HG02610 (cell line): ENCODE measurements at regions not wholly inside any gene's neighbourhood (a gene's known extent, or its start where the extent isn't known, plus 50 kb on each side); places are given as distances from the start of the nearest gene placed in this dataset.

Experiments
- ATAC-seq: cut with Tn5 transposase; IDR thresholded peaks from one replicate; pipeline ENCODE4 v1.9.1; 2021; ENCODE audit warnings: mild to moderate bottlenecking, moderate library complexity; ENCODE audit not compliant: unreplicated experiment

DNA sequence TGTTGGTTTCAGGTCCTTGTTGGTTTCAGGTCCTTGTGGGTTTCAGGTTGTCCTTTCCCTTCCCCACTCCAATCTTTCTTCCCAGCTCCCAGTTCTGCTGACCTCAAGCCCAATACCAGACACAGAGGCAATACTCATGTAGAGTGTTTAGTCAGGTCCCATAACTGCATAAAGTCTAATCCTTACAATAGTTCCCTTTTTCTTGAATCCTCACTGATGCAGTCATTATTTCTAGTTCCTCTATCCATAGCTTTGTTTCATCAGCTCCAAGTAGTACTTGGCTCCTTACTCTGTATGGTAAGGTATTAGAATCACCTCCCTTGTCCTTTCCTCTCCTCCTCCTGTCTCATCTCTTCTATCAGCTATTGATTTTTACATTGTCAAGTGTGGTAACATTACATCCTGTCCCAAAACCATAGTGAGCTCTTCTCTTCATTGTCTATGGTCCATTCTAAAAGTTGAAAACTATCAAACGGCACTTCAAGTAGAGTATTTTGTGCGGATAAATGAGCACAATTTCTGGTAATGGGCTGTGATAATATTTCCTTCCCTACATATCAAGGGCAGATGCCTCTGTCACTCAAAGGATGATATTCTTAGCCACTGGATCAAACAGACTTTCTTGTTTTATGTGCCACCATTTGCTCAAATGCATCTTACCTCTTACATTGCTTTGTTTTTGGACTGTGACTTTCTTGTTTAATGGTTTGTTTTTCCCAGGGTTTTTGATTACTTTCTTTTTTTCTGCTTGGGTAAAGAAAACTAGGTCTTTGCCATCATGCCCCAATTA lies 57.2 kb upstream of the JDP2 start:
- ATAC-seq, result no peak

DNA sequence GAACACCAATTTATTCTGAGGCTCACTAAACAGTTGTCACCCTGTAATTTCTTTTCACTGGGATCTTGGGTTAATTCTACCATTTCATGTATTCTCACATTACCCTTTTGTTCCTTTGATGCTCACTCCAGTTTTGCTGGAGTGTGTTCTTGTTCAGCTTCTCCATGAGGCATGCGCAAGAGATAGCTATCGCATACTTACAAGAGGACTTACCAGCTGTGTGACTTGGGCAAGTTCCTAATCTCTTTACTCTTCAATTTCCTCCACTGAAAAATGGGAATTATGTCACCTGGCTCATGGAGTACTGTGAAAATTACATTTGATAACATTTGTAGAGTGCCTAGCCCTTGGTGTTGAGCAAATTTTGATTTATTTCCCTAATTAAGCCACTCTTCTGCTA lies 56.5 kb upstream of the JDP2 start:
- no peak for ATAC-seq

- ATAC-seq, result no peak
Observed at GRCh38 chr14:75372260-75372659, 55.6 kb upstream of the JDP2 start.

DNA sequence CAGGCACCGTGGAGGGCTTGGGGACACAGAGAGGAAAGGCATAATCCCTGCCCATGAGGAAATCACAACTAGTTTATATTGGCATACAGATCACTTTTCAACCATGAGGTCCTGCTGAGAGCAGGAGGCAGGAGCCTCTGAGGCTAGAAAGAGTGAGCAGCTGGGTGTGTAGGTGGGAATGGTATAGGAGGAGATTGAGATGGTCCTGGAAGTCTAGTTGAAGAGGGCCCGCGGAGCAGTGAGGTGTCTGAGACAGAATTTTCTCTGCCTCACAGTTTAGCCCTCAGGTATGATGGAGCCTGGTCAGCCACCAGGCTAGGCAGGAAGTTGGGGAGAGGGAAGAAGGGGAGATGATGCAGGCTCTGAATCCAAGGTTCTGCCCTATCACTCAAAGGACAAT lies 54.7 kb upstream of the JDP2 start:
- ATAC-seq, result no peak

GRCh38 chr14:75373616-75374015 lies 54.2 kb upstream of the JDP2 start:
- ATAC-seq, result no peak

DNA sequence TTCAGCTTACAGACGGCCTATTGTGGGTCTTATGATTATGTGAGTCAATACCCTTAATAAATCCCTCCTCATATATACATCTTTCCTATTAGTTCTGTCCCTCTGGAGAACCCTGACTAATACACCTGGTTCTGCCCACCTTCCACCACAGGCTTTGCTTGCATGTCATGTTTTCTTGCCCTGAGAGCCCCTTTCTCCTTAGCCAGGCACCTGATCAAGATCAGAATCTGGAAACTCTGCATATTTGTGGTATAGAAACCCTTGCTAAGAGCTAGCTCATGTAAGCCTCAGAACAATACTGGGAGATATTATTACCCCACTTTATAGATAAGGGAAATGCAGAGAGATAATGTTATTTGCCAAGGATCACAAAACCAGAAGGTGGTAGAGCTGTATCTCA lies 52.9 kb upstream of the JDP2 start:
- ATAC-seq, result no peak

DNA sequence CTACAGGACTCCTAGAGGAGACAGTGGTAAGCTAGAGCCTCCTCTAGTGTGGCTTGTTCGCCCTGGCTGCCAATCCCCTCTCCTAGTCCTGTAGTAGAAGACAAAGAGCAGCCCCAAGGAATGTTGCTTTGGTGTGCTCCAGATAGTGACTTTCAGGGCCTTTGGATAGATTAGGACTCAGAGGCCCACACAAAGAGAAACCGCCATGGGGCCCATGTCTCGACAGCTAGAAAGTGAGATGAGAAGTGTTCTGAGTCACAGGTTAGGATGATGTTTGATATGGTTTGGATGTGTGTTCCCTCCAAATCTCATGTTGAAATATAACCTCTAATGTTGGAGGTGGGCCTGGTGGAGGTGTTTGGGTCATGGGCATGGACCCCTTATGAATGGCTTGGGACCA lies 51.8 kb upstream of the JDP2 start:
- ATAC-seq, result no peak
